ENCODE measurements at regions not wholly inside any gene's neighbourhood (a gene's known extent, or its start where the extent isn't known, plus 50 kb on each side); places are given as distances from the start of the nearest gene placed in this dataset.

DNA sequence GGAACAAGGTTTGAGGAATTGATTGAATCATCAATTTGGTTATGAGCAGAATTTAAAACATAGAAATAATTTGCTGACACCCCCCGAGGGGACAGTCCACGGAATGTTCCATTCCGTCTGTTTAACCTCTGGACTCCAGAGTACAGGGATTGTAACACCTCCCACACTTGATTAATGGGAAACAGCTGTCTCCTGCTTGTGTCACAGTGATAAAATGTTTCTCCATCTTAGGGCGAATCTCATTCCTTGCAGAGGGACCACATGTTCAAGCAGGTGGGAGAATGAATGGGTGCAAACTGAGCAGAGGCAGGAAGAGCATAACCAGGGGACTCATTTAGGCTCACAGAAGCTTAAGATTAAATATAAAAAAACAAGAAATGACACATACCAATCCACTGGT, 249.5 kb upstream of the RBFOX1 start:
- no peak for DNase-seq (ENCODE audit: low spot score)
- no peak for TF ChIP-seq EZH2phosphoT487 (IDR thresholded peaks at IDR 0.05; ENCODE audit: borderline replicate concordance, low read depth, low read length)
- TF ChIP-seq, protein P1, sequence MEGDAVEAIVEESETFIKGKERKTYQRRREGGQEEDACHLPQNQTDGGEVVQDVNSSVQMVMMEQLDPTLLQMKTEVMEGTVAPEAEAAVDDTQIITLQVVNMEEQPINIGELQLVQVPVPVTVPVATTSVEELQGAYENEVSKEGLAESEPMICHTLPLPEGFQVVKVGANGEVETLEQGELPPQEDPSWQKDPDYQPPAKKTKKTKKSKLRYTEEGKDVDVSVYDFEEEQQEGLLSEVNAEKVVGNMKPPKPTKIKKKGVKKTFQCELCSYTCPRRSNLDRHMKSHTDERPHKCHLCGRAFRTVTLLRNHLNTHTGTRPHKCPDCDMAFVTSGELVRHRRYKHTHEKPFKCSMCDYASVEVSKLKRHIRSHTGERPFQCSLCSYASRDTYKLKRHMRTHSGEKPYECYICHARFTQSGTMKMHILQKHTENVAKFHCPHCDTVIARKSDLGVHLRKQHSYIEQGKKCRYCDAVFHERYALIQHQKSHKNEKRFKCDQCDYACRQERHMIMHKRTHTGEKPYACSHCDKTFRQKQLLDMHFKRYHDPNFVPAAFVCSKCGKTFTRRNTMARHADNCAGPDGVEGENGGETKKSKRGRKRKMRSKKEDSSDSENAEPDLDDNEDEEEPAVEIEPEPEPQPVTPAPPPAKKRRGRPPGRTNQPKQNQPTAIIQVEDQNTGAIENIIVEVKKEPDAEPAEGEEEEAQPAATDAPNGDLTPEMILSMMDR (conservative IDR thresholded peaks at IDR 0.05; ENCODE audit: low read length), result no peak
- BruUV-seq (replicated peaks), result no TSS peak
- intact Hi-C loops (cut with micrococcal nuclease; ENCODE audit: unreplicated experiment), result no loop called here
- H3K79me2 ChIP-seq (ENCODE audit: insufficient read depth, low read depth, low read length), result no peaks in the 10 kb centered on the region
- no peak overlapping the region for H3K27ac ChIP-seq (ENCODE audit: low read depth, low read length, poor library complexity, severe bottlenecking)
- no peaks in the 10 kb centered on the region for H3K9me2 ChIP-seq (ENCODE audit: insufficient read depth, low read length)
- H3K4me3 ChIP-seq (ENCODE audit: low read depth, low read length, poor library complexity, severe bottlenecking), result no peak overlapping the region
- H3K4me1 ChIP-seq (ENCODE audit: insufficient read depth, low read length, poor library complexity, severe bottlenecking), result no peaks in the 10 kb centered on the region
- H3K36me3 ChIP-seq (ENCODE audit: insufficient read depth, low read length), result no peaks in the 10 kb centered on the region
- H2AFZ ChIP-seq (ENCODE audit: low read length), result no peak overlapping the region
- CTCF ChIA-PET (ENCODE audit: unreplicated experiment), result no interaction called here
- H4K20me1 ChIP-seq (ENCODE audit: insufficient read depth, low read length), result no peaks in the 10 kb centered on the region
- no peak overlapping the region for H3K4me2 ChIP-seq (ENCODE audit: low read length)
- H3K9me3 ChIP-seq (ENCODE audit: low read length), result no peaks in the 10 kb centered on the region
- POLR2A ChIA-PET, result interaction anchor here (0.6 kb wide), 1 partner anchor 21 kb away, joined by 3 read pairs; no protein-coding TSS in a partner anchor

DNA sequence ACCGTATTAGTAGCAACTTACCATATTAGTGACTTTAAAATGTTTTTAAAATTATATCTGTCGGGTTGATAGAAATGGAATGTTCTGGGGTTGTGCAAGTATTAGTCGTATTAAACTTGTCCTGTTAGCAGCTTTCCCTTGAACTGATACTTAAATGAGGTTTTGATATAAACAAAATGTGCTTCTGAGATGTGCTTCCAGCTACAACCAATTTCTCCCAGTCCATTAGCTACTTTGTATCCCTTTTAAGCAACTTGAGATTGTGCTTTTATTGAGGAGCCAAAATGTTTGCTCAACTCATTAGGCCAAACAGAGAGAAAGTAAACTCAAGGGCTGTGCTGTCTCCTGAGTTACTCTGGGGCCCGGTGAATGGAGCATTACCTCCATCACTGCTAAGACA, 255.0 kb upstream of the RBFOX1 start:
- intact Hi-C loops (cut with micrococcal nuclease; ENCODE audit: unreplicated experiment), result no loop called here
- POLR2A ChIA-PET, result no interaction called here

DNA sequence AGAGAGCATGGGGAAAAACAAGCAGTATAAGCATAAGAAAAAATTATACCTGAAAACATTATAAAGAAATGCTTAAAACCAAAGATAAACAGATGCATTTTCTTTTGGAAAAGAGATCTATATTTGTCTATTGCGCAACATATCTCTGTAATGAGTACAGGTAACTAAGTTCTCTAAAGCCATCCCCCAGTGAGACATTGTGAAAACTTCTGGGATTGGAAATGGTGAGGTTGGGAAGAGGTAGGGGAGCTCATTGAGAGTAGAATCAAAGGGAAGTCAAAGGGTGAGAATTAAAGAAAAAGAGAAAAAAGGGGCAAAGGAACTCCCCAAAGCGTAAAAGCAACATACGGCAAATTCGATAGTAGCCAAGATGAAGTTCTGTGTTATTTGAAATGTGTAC, 257.9 kb upstream of the RBFOX1 start:
- Histone ChIP-seq H3K4me3 (ENCODE audit: low read depth, low read length, poor library complexity, severe bottlenecking) (no peak overlapping the region), H3K4me2 (ENCODE audit: low read length) (no peak overlapping the region), H3K36me3 (ENCODE audit: insufficient read depth, low read length) (no peaks in the 10 kb centered on the region), H3K27ac (ENCODE audit: low read depth, low read length, poor library complexity, severe bottlenecking) (no peak overlapping the region), H3K79me2 (ENCODE audit: insufficient read depth, low read depth, low read length) (no peaks in the 10 kb centered on the region), H3K4me1 (ENCODE audit: insufficient read depth, low read length, poor library complexity, severe bottlenecking) (no peaks in the 10 kb centered on the region), H3K9me2 (ENCODE audit: insufficient read depth, low read length) (no peaks in the 10 kb centered on the region), H2AFZ (ENCODE audit: low read length) (no peak overlapping the region), H3K9me3 (ENCODE audit: low read length) (no peaks in the 10 kb centered on the region), H4K20me1 (ENCODE audit: insufficient read depth, low read length) (no peaks in the 10 kb centered on the region)
- TF ChIP-seq EZH2phosphoT487 (IDR thresholded peaks at IDR 0.05; ENCODE audit: borderline replicate concordance, low read depth, low read length), result no peak
- TF ChIP-seq, protein P1 (conservative IDR thresholded peaks at IDR 0.05; ENCODE audit: low read length), result no peak
- intact Hi-C loops (cut with micrococcal nuclease; ENCODE audit: unreplicated experiment), result no loop called here
- no peak for DNase-seq (ENCODE audit: low spot score)
- BruUV-seq (replicated peaks), result no TSS peak
- CTCF ChIA-PET (ENCODE audit: unreplicated experiment), result no interaction called here
- POLR2A ChIA-PET, result no interaction called here

More for the DNA sequence above, 255.0 kb upstream of the RBFOX1 start:
- Histone ChIP-seq H3K36me3 (ENCODE audit: insufficient read depth, low read length) (no peaks in the 10 kb centered on the region), H3K4me3 (ENCODE audit: low read depth, low read length, poor library complexity, severe bottlenecking) (no peak overlapping the region), H3K9me3 (ENCODE audit: low read length) (no peaks in the 10 kb centered on the region), H4K20me1 (ENCODE audit: insufficient read depth, low read length) (no peaks in the 10 kb centered on the region), H3K27ac (ENCODE audit: low read depth, low read length, poor library complexity, severe bottlenecking) (no peak overlapping the region), H3K4me2 (ENCODE audit: low read length) (no peak overlapping the region), H3K4me1 (ENCODE audit: insufficient read depth, low read length, poor library complexity, severe bottlenecking) (no peaks in the 10 kb centered on the region), H2AFZ (ENCODE audit: low read length) (no peak overlapping the region), H3K79me2 (ENCODE audit: insufficient read depth, low read depth, low read length) (no peaks in the 10 kb centered on the region), H3K9me2 (ENCODE audit: insufficient read depth, low read length) (no peaks in the 10 kb centered on the region)
- no peak for DNase-seq (ENCODE audit: low spot score)
- no TSS peak for BruUV-seq (replicated peaks)
- CTCF ChIA-PET (ENCODE audit: unreplicated experiment), result no interaction called here
- TF ChIP-seq EZH2phosphoT487 (IDR thresholded peaks at IDR 0.05; ENCODE audit: borderline replicate concordance, low read depth, low read length), result no peak
- TF ChIP-seq, protein P1 (conservative IDR thresholded peaks at IDR 0.05; ENCODE audit: low read length), result no peak
